H9 (cell line): ENCODE measurements at regions not wholly inside any gene's neighbourhood (a gene's known extent, or its start where the extent isn't known, plus 50 kb on each side); places are given as distances from the start of the nearest gene placed in this dataset.

Experiments
- DNase-seq: peaks from one replicate; pipeline ENCODE4 v3.0.0-alpha.2; 2017
- H2AFZ ChIP-seq: one replicate; pipeline ENCODE4 v1.6.1; 2013; ENCODE audit warnings: mild to moderate bottlenecking, low read length, control low read depth, moderate library complexity
- H2AK5ac ChIP-seq: 2 replicates; pipeline ENCODE4 v1.6.1; 2013; ENCODE audit warnings: low read length, control low read depth, mixed read lengths; ENCODE audit not compliant: insufficient read length
- H2BK120ac ChIP-seq: one replicate; pipeline ENCODE4 v1.6.1; 2013; ENCODE audit warnings: low read depth, mild to moderate bottlenecking, low read length, control low read depth, inconsistent platforms; ENCODE audit not compliant: poor library complexity, severe bottlenecking
- H2BK12ac ChIP-seq: 2 replicates; pipeline ENCODE4 v1.6.1; 2013; ENCODE audit warnings: low read length, control low read depth, mixed read lengths, low read depth; ENCODE audit not compliant: insufficient read length
- H2BK15ac ChIP-seq: 2 replicates; pipeline ENCODE4 v1.6.1; 2013; ENCODE audit warnings: low read depth, low read length, control low read depth
- H2BK20ac ChIP-seq: one replicate; pipeline ENCODE4 v1.6.1; 2013; ENCODE audit warnings: low read depth, mild to moderate bottlenecking, low read length, control low read depth, inconsistent platforms; ENCODE audit not compliant: poor library complexity, severe bottlenecking
- H2BK5ac ChIP-seq: 2 replicates; pipeline ENCODE4 v1.6.1; 2013; ENCODE audit warnings: low read length, control low read depth, mixed read lengths; ENCODE audit not compliant: insufficient read length
- H3K14ac ChIP-seq: 2 replicates; pipeline ENCODE4 v1.6.1; 2013; ENCODE audit warnings: low read length, control low read depth; ENCODE audit not compliant: insufficient read depth
- H3K18ac ChIP-seq: 2 replicates; pipeline ENCODE4 v1.6.1; 2013; ENCODE audit warnings: low read depth, mild to moderate bottlenecking, mixed read lengths, low read length, control low read depth; ENCODE audit not compliant: insufficient read length
- H3K23ac ChIP-seq: 2 replicates; pipeline ENCODE4 v1.6.1; 2013; ENCODE audit warnings: low read length, control low read depth, mixed read lengths, low read depth; ENCODE audit not compliant: insufficient read length
- H3K23me2 ChIP-seq: 2 replicates; pipeline ENCODE4 v1.6.1; 2013; ENCODE audit warnings: low read depth, mild to moderate bottlenecking, mixed read lengths, low read length, control low read depth; ENCODE audit not compliant: insufficient read length, poor library complexity, severe bottlenecking
- H3K27ac ChIP-seq: 2 replicates; pipeline ENCODE4 v1.5.1; 2013; ENCODE audit warnings: low read length, control low read depth, mixed read lengths, low read depth; ENCODE audit not compliant: insufficient read length
- H3K27me3 ChIP-seq: 2 replicates; pipeline ENCODE4 v1.6.1; 2013; ENCODE audit warnings: low read length, control low read depth, inconsistent platforms; ENCODE audit not compliant: insufficient read depth
- H3K4ac ChIP-seq: 2 replicates; pipeline ENCODE4 v1.6.1; 2013; ENCODE audit warnings: low read depth, mild to moderate bottlenecking, control low read depth, inconsistent platforms, low read length, moderate library complexity
- H3K4me1 ChIP-seq: 2 replicates; pipeline ENCODE4 v1.6.1; 2013; ENCODE audit warnings: low read length, control low read depth, inconsistent platforms; ENCODE audit not compliant: insufficient read depth
- H3K4me2 ChIP-seq: 2 replicates; pipeline ENCODE4 v1.6.1; 2013; ENCODE audit warnings: low read length, control low read depth, mixed read lengths; ENCODE audit not compliant: insufficient read length, insufficient read depth
- H3K56ac ChIP-seq: 2 replicates; pipeline ENCODE4 v1.6.1; 2013; ENCODE audit warnings: low read depth, mild to moderate bottlenecking, mixed read lengths, low read length, control low read depth; ENCODE audit not compliant: insufficient read length
- H3K79me1 ChIP-seq: 2 replicates; pipeline ENCODE4 v1.6.1; 2013; ENCODE audit warnings: low read depth, mild to moderate bottlenecking, moderate library complexity, low read length, control low read depth, inconsistent platforms; ENCODE audit not compliant: insufficient read depth, poor library complexity, severe bottlenecking
- H3K79me2 ChIP-seq: 2 replicates; pipeline ENCODE4 v1.6.1; 2013; ENCODE audit warnings: low read length, control low read depth, inconsistent platforms; ENCODE audit not compliant: insufficient read depth
- H3K9ac ChIP-seq: 2 replicates; pipeline ENCODE4 v1.6.1; 2013; ENCODE audit warnings: low read length, control low read depth, mixed read lengths; ENCODE audit not compliant: insufficient read length; ENCODE audit errors: extremely low read depth
- H3K9me3 ChIP-seq: one replicate; pipeline ENCODE4 v1.6.1; 2013; ENCODE audit warnings: low read depth, low read length, inconsistent platforms; ENCODE audit not compliant: control insufficient read depth
- H3T11ph ChIP-seq: one replicate; pipeline ENCODE4 v1.6.1; 2013; ENCODE audit warnings: mild to moderate bottlenecking, low read length, control low read depth, inconsistent platforms
- H4K20me1 ChIP-seq: one replicate; pipeline ENCODE4 v1.6.1; 2013; ENCODE audit not compliant: control insufficient read depth, insufficient read length, insufficient read depth
- H4K5ac ChIP-seq: 2 replicates; pipeline ENCODE4 v1.6.1; 2013; ENCODE audit warnings: low read depth, mild to moderate bottlenecking, mixed read lengths, low read length, control low read depth; ENCODE audit not compliant: insufficient read length
- H4K8ac ChIP-seq: replicated peaks from 2 replicates; pipeline ENCODE4 v1.6.1; 2013; ENCODE audit warnings: low read length, control low read depth, mixed read lengths, low read depth; ENCODE audit not compliant: insufficient read length
- H4K91ac ChIP-seq: 2 replicates; pipeline ENCODE4 v1.6.1; 2013; ENCODE audit warnings: low read depth, mild to moderate bottlenecking, moderate library complexity, mixed read lengths, low read length, control low read depth; ENCODE audit not compliant: insufficient read length
- H3K27ac Mint-ChIP-seq, 3 experiments: 2 replicates in 2 of 3; 3 replicates in 1 of 3; pipeline ENCODE4 v1.8.0; 2020 to 2021; ENCODE audit warnings: mixed read lengths in 3 of 3, mild to moderate bottlenecking in 1 of 3, moderate library complexity in 1 of 3
- H3K27me3 Mint-ChIP-seq: 2 replicates; pipeline ENCODE4 v1.8.0; 2021; ENCODE audit warnings: low read depth, mild to moderate bottlenecking, moderate library complexity, mixed read lengths
- H3K36me3 Mint-ChIP-seq, 3 experiments: 2 replicates in 2 of 3; 3 replicates in 1 of 3; pipeline ENCODE4 v1.8.0; 2020 to 2021; ENCODE audit warnings: low read depth in 3 of 3, mixed read lengths in 3 of 3; ENCODE audit not compliant: insufficient read depth in 1 of 3
- H3K4me1 Mint-ChIP-seq, 2 experiments: 2 replicates each; pipeline ENCODE4 v1.8.0; 2020; ENCODE audit warnings: mixed read lengths in 2 of 2
- H3K4me3 Mint-ChIP-seq, 2 experiments: 2 replicates in 1 of 2; 3 replicates in 1 of 2; pipeline ENCODE4 v1.8.0; 2020 to 2021; ENCODE audit warnings: mild to moderate bottlenecking in 2 of 2, mixed read lengths in 2 of 2, moderate library complexity in 1 of 2
- H3K9me3 Mint-ChIP-seq, 2 experiments: 2 replicates in 1 of 2; 3 replicates in 1 of 2; pipeline ENCODE4 v1.8.0; 2020; ENCODE audit warnings: mild to moderate bottlenecking in 2 of 2, mixed read lengths in 2 of 2, moderate library complexity in 1 of 2
- CTCF ChIP-seq: fragments of 200-600 bp; sonication (generic); conservative IDR thresholded peaks from 3 replicates; pipeline ENCODE4 v1.8.0; 2021; ENCODE audit warnings: antibody characterized with exemption, mild to moderate bottlenecking
- WGBS: extraction: QIAGEN DNeasy Blood & Tissue Kit; methylation state at CpG from one replicate; pipeline ENCODE4 v1.1.7; 2013; ENCODE audit warnings: missing lambda C conversion rate, low lambda C conversion rate, mixed read lengths; ENCODE audit not compliant: insufficient read length; ENCODE audit errors: extremely low coverage; 5-methylcytosine and 5-hydroxymethylcytosine counted together

GRCh38 chr14:21999402-21999801 lies 325.8 kb upstream of the OR4E1 start:
- no peak overlapping the region for H2BK20ac ChIP-seq
- no peaks in the 10 kb centered on the region for H3K4me1 ChIP-seq
- no peak overlapping the region for H4K91ac ChIP-seq
- H3K27ac ChIP-seq: no peak overlapping the region
- no peak overlapping the region for H2BK120ac ChIP-seq
- no peaks in the 10 kb centered on the region for H3K23me2 ChIP-seq
- Mint-ChIP-seq H3K27ac (no peak overlapping the region), H3K27me3 (peaks cover 5% of the 10 kb centered on the region; the same call in 1 of the 2 replicates), H3K4me3 (no peak overlapping the region), H3K4me1 (peaks cover 7 to 14% of the 10 kb centered on the region in 2 experiments), H3K9me3 (no peaks in the 10 kb centered on the region), H3K36me3 (no peaks in the 10 kb centered on the region)
- H3K79me2 ChIP-seq: no peaks in the 10 kb centered on the region
- H3K27me3 ChIP-seq: no peaks in the 10 kb centered on the region
- no peak overlapping the region for H3K18ac ChIP-seq
- H3T11ph ChIP-seq: no peak overlapping the region
- H3K14ac ChIP-seq: no peak overlapping the region
- H3K9ac ChIP-seq: no peak overlapping the region
- no peak overlapping the region for H3K23ac ChIP-seq
- H3K56ac ChIP-seq: no peak overlapping the region
- no peak for TF ChIP-seq CTCF
- no peaks in the 10 kb centered on the region for H3K79me1 ChIP-seq
- H4K8ac ChIP-seq: no peak overlapping the region
- H2AK5ac ChIP-seq: no peak overlapping the region
- no peak overlapping the region for H3K4ac ChIP-seq
- H4K5ac ChIP-seq: no peak overlapping the region
- H2BK5ac ChIP-seq: no peak overlapping the region
- H3K4me2 ChIP-seq: no peak overlapping the region
- H3K9me3 ChIP-seq: no peaks in the 10 kb centered on the region
- DNase-seq: no peak
- H2BK12ac ChIP-seq: no peak overlapping the region
- no peak overlapping the region for H2AFZ ChIP-seq
- WGBS: no CpG with 5 or more reads among the region's 2 CpGs
- H2BK15ac ChIP-seq: no peak overlapping the region
- H4K20me1 ChIP-seq: no peaks in the 10 kb centered on the region
